HEK293 (cell line): ENCODE measurements at regions not wholly inside any gene's neighbourhood (a gene's known extent, or its start where the extent isn't known, plus 50 kb on each side); places are given as distances from the start of the nearest gene placed in this dataset.

Source experiments
- RBAK ChIP-seq: fragments of 450-650 bp; formaldehyde crosslinking; IDR thresholded peaks from 2 replicates; pipeline ENCODE4 v1.5.1; 2016; ENCODE audit warnings: missing biosample characterization, missing genetic modification characterization
- ZNF121 ChIP-seq: fragments of 450-650 bp; formaldehyde crosslinking; IDR thresholded peaks from 2 replicates; pipeline ENCODE4 v1.5.1; 2016; ENCODE audit warnings: missing biosample characterization, missing genetic modification characterization
- ZNF211 ChIP-seq: fragments of 450-650 bp; formaldehyde crosslinking; IDR thresholded peaks from 2 replicates; pipeline ENCODE4 v1.5.1; 2016; ENCODE audit warnings: low read depth, missing biosample characterization, missing genetic modification characterization
- ZNF37A ChIP-seq: fragments of 450-650 bp; IDR thresholded peaks from 2 replicates; pipeline ENCODE4 v1.5.1; 2018; ENCODE audit warnings: missing biosample characterization, missing genetic modification characterization
- ZNF571 ChIP-seq: fragments of 450-650 bp; formaldehyde crosslinking; IDR thresholded peaks from 2 replicates; pipeline ENCODE4 v1.5.0; 2017; ENCODE audit warnings: missing biosample characterization, missing genetic modification characterization
- ZNF707 ChIP-seq: fragments of 450-650 bp; formaldehyde crosslinking; IDR thresholded peaks from 2 replicates; pipeline ENCODE4 v1.5.1; 2016; ENCODE audit warnings: missing biosample characterization, missing genetic modification characterization
- TF ChIP-seq, protein P1 (sequence below): fragments of 450-650 bp; formaldehyde crosslinking; IDR thresholded peaks from 2 replicates; pipeline ENCODE4 v1.5.1; 2016; ENCODE audit warnings: missing biosample characterization, missing genetic modification characterization
- TF ChIP-seq, protein P2 (sequence below): fragments of 450-650 bp; formaldehyde crosslinking; IDR thresholded peaks from 2 replicates; pipeline ENCODE4 v1.5.1; 2017; ENCODE audit warnings: missing biosample characterization, missing genetic modification characterization

DNA sequence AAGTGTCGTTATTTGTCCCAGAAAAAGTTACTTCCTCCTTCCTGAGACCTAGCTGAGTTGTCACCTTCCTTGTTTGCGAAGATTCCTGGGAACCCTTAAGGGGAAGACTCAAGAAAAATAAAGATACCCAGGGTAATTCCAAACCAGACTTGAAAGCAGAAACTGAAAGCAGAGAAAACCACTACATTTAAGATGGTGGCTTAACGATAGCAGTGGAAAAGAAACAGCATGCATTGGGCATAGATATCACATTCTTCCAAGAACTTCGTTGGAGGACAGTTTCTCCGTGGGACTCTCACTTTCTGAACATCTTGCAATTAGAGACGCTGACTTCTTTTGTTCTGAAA lies 89.1 kb downstream of the FAM76B start:
- TF ChIP-seq, protein P1, sequence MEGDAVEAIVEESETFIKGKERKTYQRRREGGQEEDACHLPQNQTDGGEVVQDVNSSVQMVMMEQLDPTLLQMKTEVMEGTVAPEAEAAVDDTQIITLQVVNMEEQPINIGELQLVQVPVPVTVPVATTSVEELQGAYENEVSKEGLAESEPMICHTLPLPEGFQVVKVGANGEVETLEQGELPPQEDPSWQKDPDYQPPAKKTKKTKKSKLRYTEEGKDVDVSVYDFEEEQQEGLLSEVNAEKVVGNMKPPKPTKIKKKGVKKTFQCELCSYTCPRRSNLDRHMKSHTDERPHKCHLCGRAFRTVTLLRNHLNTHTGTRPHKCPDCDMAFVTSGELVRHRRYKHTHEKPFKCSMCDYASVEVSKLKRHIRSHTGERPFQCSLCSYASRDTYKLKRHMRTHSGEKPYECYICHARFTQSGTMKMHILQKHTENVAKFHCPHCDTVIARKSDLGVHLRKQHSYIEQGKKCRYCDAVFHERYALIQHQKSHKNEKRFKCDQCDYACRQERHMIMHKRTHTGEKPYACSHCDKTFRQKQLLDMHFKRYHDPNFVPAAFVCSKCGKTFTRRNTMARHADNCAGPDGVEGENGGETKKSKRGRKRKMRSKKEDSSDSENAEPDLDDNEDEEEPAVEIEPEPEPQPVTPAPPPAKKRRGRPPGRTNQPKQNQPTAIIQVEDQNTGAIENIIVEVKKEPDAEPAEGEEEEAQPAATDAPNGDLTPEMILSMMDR (tag by site-specific recombination): no peak
- TF ChIP-seq RBAK (tag by site-specific recombination) (no peak), ZNF121 (tag by site-specific recombination) (no peak), ZNF211 (tag by site-specific recombination) (no peak), ZNF37A (tag by site-specific recombination) (no peak), ZNF707 (tag by site-specific recombination) (no peak), ZNF571 (tag by site-specific recombination) (no peak)
- TF ChIP-seq, protein P2, sequence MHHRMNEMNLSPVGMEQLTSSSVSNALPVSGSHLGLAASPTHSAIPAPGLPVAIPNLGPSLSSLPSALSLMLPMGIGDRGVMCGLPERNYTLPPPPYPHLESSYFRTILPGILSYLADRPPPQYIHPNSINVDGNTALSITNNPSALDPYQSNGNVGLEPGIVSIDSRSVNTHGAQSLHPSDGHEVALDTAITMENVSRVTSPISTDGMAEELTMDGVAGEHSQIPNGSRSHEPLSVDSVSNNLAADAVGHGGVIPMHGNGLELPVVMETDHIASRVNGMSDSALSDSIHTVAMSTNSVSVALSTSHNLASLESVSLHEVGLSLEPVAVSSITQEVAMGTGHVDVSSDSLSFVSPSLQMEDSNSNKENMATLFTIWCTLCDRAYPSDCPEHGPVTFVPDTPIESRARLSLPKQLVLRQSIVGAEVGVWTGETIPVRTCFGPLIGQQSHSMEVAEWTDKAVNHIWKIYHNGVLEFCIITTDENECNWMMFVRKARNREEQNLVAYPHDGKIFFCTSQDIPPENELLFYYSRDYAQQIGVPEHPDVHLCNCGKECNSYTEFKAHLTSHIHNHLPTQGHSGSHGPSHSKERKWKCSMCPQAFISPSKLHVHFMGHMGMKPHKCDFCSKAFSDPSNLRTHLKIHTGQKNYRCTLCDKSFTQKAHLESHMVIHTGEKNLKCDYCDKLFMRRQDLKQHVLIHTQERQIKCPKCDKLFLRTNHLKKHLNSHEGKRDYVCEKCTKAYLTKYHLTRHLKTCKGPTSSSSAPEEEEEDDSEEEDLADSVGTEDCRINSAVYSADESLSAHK: no peak
